NCI-H1417 (cell line): ENCODE measurements at regions not wholly inside any gene's neighbourhood (a gene's known extent, or its start where the extent isn't known, plus 50 kb on each side); places are given as distances from the start of the nearest gene placed in this dataset.
"Not testable (repeated sequence)": the region's sequence is repeated elsewhere in the genome, so short reads cannot be mapped to it uniquely, and the experiment has no call there.

Experiments
- DNase-seq, 3 experiments: peaks; one replicate each; lab custom pipeline; 2025; lab: John Stamatoyannopoulos, UW

DNA sequence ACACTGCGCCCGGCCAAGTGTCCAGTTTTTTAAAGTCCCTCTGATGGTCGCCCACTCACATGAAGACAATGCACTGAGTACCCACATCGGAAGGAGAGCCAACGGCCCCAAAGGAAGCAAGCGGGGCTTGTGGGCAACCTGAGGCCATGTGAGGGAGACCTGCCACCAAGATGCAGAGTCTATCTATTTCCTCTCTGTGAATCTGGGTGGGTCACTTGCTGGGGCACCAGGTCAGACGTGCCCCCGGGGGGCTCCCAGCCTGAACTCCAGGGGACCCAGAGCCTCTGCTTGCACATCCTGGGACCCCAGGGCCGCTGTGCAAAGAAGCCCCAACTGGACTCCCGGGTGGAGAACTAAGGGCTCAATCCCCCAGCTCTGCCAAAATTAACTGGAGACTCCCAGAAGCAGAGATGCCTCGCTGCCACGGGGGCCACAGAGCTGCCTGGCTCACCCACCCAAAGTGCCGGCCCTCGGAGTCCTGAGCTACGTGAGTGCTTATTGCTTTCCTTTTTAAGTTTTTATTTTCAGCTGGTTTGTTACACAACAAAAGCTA, 106.4 kb downstream of the BRD1 start:
- DNase-seq: no peak

DNA sequence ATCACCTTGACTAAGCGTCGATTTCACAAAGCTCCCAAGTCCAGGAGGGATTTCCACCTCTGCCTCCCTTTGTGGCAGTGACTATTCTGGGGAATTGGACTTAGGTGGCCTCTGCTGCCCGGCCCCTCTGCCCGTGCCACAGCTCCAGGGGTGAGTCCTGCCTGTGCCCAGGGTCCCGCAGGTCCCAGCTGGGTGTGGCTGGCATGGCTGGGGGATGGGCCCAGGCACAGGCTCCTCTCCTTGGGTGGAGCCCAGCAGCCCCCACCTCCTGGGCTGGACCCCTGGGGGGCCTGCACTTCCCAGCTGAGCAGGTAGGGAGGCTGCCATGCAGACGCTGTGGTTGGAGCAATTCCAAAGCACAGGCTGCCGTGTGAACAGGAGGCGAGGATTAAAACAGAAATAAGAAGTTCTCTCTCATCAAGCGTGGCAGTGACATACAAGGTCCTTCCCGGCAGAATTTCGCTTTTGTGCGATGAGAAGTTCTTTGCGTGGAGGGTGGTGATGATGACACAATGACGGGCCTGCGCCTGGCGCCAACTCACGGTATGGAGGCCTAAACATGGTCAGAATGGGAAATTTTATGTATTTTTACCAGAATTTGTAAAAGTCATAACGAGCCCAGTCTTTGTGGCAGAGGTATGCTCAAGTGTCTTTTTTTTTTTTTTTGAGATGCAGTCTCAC, 107.3 kb downstream of the BRD1 start:
- no peak for DNase-seq

DNA sequence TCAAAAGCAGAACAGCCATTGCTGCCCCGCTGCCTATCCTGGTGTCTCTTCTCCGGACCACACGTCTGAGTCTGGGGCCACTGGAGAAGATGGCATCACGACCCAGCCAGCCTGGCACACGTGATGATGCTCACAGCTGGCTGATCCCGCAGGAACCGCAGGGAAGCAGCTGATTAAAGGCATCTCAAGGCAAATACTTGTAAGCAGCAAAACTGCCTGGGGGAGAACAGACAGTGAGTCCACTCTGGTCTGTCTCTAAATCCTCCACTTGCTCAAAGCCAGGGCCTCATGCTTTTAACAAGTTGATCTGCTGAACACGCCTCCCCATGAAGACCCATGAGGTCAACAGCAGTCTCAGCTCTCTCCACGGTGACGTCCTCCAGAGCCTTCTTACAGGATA, 108.6 kb downstream of the BRD1 start:
- no peak for DNase-seq

GRCh38 chr22:49718396-49718795, 109.3 kb downstream of the BRD1 start:
- DNase-seq: no peak

- DNase-seq: no peak
Observed at GRCh38 chr22:49717322-49717919, 110.3 kb downstream of the BRD1 start.

GRCh38 chr22:49716441-49716840, 111.2 kb downstream of the BRD1 start:
- DNase-seq: no peak

DNA sequence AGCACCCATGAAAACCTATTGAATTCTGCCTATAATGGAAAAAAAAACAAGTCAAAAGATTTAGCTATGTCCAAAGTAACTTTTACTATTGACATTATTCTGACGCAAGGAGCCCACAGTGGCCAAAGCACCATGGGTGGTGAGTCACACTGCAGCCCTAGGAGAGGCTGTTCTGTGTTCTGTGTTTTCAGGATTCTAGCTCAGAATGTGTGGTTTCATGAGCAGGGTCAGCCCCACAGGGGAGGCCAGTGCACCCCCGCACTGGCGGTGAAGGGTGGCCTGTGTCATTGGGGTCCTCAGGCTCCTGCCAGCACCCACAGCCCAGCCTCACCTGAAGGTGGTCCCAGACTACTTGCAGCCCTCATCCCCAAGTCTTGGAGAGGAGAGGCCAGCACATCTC, 112.2 kb downstream of the BRD1 start:
- no peak for DNase-seq

DNA sequence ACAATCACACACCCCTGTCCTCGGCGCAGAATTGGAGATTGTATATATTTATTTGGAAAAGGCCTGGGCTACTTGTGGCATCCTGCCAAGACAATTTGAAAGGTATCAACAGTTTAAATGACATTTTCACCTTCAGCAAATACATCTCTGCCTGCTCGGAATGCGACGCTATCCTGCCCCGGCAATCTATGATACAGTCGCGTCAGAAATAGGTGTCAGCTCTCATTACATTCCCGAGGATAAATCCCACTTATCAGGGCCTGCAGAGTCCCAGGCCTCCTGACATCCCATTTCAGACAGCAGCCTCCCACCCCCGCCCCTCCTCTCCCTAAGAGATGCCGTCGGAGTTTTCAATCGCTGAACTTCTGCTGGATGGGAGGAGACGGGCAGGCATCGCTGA, 114.7 kb downstream of the BRD1 start:
- no peak for DNase-seq

DNA sequence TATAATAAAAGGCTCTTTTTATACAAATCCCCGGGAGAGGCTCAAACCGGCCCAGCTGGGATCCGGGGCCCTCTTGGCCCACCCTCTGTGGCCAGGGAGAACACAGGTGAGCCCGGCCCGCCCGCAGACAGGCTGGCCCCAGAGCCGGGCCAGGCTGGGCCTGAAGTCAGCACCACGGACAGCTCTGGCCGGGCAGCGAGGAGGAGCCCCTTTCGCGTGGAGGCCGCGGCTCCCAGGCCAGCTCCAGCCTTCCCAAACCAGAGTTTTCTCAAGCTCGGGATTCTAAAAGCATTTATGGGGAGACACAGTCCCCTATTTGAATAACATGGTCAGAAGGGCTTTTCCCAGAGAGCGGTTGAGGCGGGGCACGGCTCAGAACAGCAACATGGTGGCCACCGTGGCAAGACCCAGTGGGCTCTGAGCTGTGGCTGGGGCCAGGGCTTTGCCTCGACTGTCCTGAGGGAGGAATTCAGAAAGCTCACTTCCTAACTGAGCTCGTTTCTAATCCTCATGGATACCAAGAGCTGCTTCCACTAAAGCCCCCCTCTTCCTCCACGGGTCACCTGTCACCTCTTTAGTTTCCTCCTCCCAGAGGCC, 115.4 kb downstream of the BRD1 start:
- DNase-seq: no peak

DNA sequence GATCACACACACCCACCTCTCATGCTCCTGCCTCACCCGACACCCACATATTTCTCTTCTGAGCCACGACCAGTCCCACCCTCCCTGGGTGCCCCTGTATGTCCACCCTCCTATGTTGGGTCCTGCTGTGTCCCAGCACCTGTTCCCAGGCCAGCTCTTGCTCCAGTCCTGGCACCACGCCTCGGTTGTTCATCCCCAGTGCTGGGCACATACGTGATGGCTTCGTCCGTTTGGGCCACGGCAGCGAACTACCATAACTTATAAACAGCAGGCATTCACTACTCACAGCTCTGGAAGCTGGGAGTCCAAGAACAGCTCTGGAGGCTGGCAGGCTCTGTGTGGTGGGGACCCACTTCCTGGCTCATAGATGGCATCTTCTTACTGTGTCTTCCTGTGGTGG, 116.9 kb downstream of the BRD1 start:
- no peak for DNase-seq

DNA sequence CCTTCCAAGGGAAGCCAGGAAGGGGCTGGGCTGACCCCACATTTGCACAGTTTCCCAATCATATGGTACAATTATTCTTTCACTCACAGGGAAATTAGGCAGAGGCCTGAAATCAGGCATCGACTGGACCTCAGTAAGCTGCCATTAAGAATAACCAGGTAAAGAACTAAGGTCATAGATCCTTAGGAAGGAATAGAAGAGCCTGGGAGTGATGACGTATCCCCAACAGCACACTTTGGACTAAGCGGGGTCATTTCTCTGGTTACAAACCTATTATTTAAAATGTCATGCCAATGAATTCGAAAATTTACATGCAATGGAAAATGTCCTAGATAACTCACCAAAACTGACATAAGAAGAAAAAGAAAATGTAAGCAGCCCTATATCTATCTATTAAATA, 118.2 kb downstream of the BRD1 start:
- DNase-seq: no peak

GRCh38 chr22:49705972-49706352, 121.7 kb downstream of the BRD1 start:
- DNase-seq: peak in 1 of 3 experiments; percentile 17

GRCh38 chr22:49705216-49705971, 122.3 kb downstream of the BRD1 start:
- DNase-seq: peak in 1 of 3 experiments; percentile 17

DNA sequence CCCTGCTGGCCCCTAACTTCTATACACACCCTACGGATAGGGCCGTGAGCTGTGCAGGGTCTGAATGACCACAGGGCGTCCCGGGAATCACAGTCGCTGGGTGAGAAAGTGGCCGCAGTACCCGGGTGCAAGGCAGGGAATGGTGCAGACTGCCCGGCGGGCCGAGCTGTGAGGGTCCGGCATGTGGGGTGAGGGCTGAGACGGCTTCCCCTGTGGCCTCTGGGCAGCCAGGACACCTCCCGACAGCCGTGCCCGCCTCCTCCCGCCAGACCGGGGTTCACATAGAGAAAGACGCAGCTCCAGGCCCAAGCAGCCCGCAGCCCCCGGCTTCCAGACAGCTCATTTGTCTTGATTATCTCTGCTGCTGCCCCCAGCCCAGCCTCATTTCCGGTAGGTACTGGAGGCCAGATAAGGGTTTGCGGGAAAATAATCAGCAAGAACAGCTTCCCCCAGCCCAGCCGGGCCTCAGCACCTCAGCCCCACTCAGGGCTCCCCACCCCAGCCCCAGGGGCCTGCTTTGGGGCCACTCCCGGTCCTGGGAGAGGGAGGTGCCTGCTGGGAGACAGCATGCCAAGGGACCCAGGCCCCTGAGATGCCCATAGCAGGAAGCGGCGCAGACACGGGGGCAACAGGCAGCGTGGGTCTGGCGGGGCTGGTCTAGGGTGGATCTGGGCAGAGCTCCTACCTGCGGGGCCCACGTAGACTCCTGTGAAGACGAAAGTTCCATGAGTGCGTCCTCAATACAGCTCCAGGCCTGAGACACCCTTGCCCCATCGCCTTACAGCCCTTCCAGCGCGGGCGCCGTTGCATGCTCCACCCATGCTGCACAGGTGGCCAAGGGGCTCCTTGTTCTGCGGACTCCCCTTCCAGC, 123.1 kb downstream of the BRD1 start:
- no peak for DNase-seq

DNA sequence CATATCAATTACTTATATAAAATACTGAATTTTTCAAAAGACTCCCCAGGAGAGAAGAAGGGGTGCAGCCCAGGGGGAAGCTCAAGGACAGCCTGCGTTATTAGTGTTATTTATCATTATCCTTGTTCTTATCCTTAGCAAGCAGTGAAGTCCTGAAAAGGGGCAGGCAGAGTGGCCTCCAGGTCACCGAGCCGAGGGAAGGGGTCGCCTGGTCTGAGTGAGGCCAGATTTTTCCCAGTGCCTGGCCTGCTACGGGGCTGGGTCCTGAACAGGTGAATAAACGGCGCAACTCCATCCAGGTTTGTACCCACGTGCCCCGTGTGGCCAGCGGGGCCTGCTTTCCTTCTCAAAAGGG, 123.7 kb downstream of the BRD1 start:
- no peak for DNase-seq

DNA sequence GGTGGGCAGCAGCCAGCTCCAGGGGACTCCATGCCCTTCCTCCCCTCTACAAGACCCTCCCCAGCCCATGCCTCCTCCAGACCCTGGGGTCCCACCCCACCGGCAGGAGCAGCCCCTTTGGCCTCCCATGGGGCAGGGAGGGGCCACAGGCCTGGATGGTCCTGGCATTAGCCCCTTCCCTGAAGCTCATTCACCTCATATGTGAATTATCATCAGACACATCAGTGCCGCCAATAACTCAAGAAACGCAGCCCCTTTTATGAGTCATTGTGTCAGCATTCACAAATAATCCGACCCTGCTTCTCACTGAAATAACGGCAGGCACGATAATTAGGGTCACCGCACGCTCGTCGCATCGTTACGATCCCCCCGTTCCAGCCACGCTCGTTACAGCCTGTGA, 124.2 kb downstream of the BRD1 start:
- no peak for DNase-seq

- DNase-seq: no peak
Observed at GRCh38 chr22:49702068-49702397, 125.6 kb downstream of the BRD1 start.

- peak in 1 of 3 experiments; percentile 1 for DNase-seq
Observed at GRCh38 chr22:49701380-49702067, 126.1 kb downstream of the BRD1 start.

DNA sequence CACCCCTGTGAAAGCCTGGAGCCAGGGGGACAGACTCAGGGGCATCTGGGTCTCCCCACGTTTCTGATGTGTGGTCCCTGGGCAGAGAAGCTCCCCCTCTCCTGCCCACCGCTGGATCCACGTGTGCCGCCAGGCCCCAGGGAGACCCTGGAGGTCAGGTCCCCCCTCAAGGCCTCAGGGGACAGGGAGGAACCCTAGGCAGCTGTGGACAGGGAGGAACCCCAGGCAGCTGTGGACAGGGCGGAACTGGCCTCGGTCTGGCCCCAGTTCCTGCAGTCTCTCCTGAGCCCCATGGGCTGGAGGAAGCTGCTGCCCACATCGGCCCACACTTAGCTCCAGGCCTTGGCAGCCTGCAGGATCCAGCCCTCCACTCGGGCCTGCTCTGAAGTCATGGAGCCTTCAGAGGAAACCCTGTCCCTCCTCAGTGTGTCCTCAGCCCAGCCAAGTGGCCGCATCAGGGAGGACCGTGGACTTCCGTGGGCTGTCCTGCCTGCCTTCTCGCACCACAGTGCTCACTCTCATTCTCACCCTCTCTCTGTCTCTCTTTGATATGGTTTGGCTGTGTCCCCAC, 127.7 kb downstream of the BRD1 start:
- no peak for DNase-seq

DNA sequence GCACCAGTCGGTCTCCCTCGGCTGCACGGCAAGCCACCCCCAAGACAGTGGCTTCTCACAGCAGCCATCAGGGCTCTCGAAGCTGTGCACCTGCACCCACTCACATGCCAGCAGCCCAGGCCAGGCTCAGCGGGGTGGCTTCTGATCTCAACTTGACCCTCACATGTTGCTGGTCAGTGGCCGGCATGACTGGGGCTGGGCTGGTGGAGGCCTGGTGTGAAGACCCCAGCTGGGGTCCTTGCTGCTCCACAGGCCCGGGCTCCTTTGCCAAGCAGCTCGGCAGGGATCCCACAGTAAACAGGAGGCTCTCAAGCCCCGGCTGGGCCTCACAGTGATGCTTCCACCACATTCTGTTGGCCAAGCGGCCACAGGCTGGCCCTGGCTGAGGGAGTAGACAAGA, 128.2 kb downstream of the BRD1 start:
- no peak for DNase-seq

DNA sequence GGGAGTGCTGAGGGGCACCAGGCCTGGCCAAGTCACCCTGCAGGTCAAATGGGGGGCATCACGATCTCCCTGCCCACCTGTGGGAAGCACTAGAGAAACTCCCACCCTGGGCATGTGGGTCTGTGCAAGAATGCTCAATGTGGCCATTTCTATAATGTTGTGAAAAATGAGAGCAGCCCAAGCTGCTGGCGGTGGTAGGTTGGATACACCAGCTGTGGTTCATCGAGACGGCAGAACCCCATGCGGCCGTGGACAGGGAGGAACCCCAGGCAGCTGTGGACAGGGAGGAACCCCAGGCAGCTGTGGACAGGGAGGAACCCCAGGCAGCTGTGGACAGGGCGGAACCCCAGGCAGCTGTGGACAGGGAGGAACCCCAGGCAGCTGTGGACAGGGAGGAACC, 129.1 kb downstream of the BRD1 start:
- not testable (repeated sequence) for DNase-seq
